ENCODE measurements at regions not wholly inside any gene's neighbourhood (a gene's known extent, or its start where the extent isn't known, plus 50 kb on each side); places are given as distances from the start of the nearest gene placed in this dataset.

- DNase-seq, result no peak
- no peak overlapping the region for H3K4me3 ChIP-seq
- no peaks in the 10 kb centered on the region for H3K36me3 ChIP-seq
- TF ChIP-seq POLR2AphosphoS5 (IDR thresholded peaks at IDR 0.05), result no peak
- no peak for TF ChIP-seq EP300 (IDR thresholded peaks at IDR 0.05)
- TF ChIP-seq POLR2A (IDR thresholded peaks at IDR 0.05), result no peak
- no peak for TF ChIP-seq CTCF (IDR thresholded peaks at IDR 0.05)
- H3K27ac ChIP-seq, result no peak overlapping the region
- intact Hi-C loops (cut with DNase I; ENCODE audit: low total_unique reads), result no loop called here
- peaks cover 0 to 4% (median 1%) of the 10 kb centered on the region in 4 donors for H3K9me3 ChIP-seq
- H3K27me3 ChIP-seq, result no peaks in the 10 kb centered on the region
- H3K4me1 ChIP-seq, result no peaks in the 10 kb centered on the region
- 37 to 56% (median 45%) methylated on average over 1 of the region's 1 CpG for WGBS, 5 donors
Observed at GRCh38 chr4:137065311-137065710, 467.0 kb downstream of the PCDH18 start.

- 63 to 83% (median 67%) methylated on average over 2 of the region's 2 CpGs for WGBS, 5 donors
- Histone ChIP-seq H3K27ac (no peak overlapping the region), H3K36me3 (no peaks in the 10 kb centered on the region), H3K27me3 (no peaks in the 10 kb centered on the region), H3K9me3 (no peaks in the 10 kb centered on the region), H3K4me1 (no peaks in the 10 kb centered on the region), H3K4me3 (no peak overlapping the region)
- no peak for DNase-seq
- intact Hi-C loops (cut with DNase I; ENCODE audit: low total_unique reads), result no loop called here
- TF ChIP-seq CTCF (IDR thresholded peaks at IDR 0.05) (no peak), POLR2A (IDR thresholded peaks at IDR 0.05) (no peak), POLR2AphosphoS5 (IDR thresholded peaks at IDR 0.05) (no peak), EP300 (IDR thresholded peaks at IDR 0.05) (no peak)
Observed at GRCh38 chr4:137063961-137064360, 468.3 kb downstream of the PCDH18 start.

GRCh38 chr4:137043184-137043583 is 489.1 kb downstream of the PCDH18 start:
- WGBS, 5 donors, result 68 to 85% (median 72%) methylated on average over 2 of the region's 2 CpGs
- no peak for DNase-seq
- no peaks in the 10 kb centered on the region for H3K27me3 ChIP-seq
- H3K36me3 ChIP-seq, result no peaks in the 10 kb centered on the region
- H3K4me3 ChIP-seq, result no peak overlapping the region
- no peaks in the 10 kb centered on the region for H3K9me3 ChIP-seq
- H3K27ac ChIP-seq, result no peak overlapping the region
- intact Hi-C loops (cut with DNase I; ENCODE audit: low total_unique reads), result no loop called here
- no peaks in the 10 kb centered on the region for H3K4me1 ChIP-seq
- no peak for TF ChIP-seq POLR2A (IDR thresholded peaks at IDR 0.05)
- TF ChIP-seq EP300 (IDR thresholded peaks at IDR 0.05), result no peak
- TF ChIP-seq CTCF (IDR thresholded peaks at IDR 0.05), result no peak
- TF ChIP-seq POLR2AphosphoS5 (IDR thresholded peaks at IDR 0.05), result no peak

- H3K27ac ChIP-seq, result no peak overlapping the region
- H3K27me3 ChIP-seq, result no peaks in the 10 kb centered on the region
- no peaks in the 10 kb centered on the region for H3K4me1 ChIP-seq
- intact Hi-C loops (cut with DNase I; ENCODE audit: low total_unique reads), result no loop called here
- no peaks in the 10 kb centered on the region for H3K9me3 ChIP-seq
- H3K4me3 ChIP-seq, result no peak overlapping the region
- TF ChIP-seq POLR2A (IDR thresholded peaks at IDR 0.05), result no peak
- no peak for DNase-seq
- WGBS, 5 donors, result 25 to 38% (median 34%) methylated on average over 3 of the region's 3 CpGs
- no peaks in the 10 kb centered on the region for H3K36me3 ChIP-seq
Observed at GRCh38 chr4:137039370-137039769, 492.9 kb downstream of the PCDH18 start.

GRCh38 chr4:137032222-137032621 is 500.1 kb downstream of the PCDH18 start:
- Histone ChIP-seq H3K9me3 (no peaks in the 10 kb centered on the region), H3K4me1 (no peaks in the 10 kb centered on the region), H3K4me3 (no peak overlapping the region), H3K36me3 (no peaks in the 10 kb centered on the region), H3K27me3 (no peaks in the 10 kb centered on the region), H3K27ac (no peak overlapping the region)
- TF ChIP-seq POLR2AphosphoS5 (IDR thresholded peaks at IDR 0.05), result no peak
- TF ChIP-seq EP300 (IDR thresholded peaks at IDR 0.05), result no peak
- TF ChIP-seq CTCF (IDR thresholded peaks at IDR 0.05), result no peak
- TF ChIP-seq POLR2A (IDR thresholded peaks at IDR 0.05), result no peak
- intact Hi-C loops (cut with DNase I; ENCODE audit: low total_unique reads), result no loop called here
- peak in 1 of 2 donors; percentile 10 for DNase-seq

Measured in stomach (tissue), 8 donors.